Cardiac fibroblast (primary cell): ENCODE measurements at regions not wholly inside any gene's neighbourhood (a gene's known extent, or its start where the extent isn't known, plus 50 kb on each side); places are given as distances from the start of the nearest gene placed in this dataset.
"Not testable (repeated sequence)": the region's sequence is repeated elsewhere in the genome, so short reads cannot be mapped to it uniquely, and the experiment has no call there.

ENCODE experiments used
- DNase-seq, 2 donors: peaks; one replicate each; pipeline versions ENCODE4 v3.0.0 to v3.0.0-alpha.2; 2010; ENCODE audit warnings: low read depth in 2 of 2
- H3K4me3 ChIP-seq, 2 donors: replicated peaks in 1 of 2; 1 replicate in 1 of 2; 2 replicates in 1 of 2; pipeline ENCODE4 v1.5.1; 2011; ENCODE audit warnings: low read depth in 2 of 2, low read length in 2 of 2, mild to moderate bottlenecking in 2 of 2, moderate library complexity in 1 of 2
- TF ChIP-seq, protein P1 (sequence below): IDR thresholded peaks from one replicate; pipeline ENCODE4 v1.5.1; 2011; ENCODE audit warnings: low read depth, mild to moderate bottlenecking, low read length, inconsistent platforms

DNA sequence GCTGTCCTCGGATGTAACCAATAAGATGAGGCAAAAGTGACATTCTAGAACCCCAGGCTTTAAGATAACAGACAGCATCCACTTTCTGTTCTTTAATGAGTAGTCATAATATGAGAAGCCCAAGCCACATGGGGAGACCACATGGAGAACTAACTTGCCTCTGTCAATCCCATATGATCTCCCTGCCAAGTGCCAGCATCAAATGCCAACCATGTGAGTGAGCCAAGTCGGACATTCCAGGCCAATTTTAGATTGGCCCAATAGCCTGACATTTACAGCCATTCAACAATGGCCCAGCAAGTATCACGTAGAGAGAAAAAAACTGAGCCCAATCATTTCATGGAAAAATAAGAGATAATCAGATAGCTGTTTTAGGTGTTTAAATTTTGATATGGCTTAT is 2048.3 kb upstream of the RAG2 start:
- TF ChIP-seq, protein P1, sequence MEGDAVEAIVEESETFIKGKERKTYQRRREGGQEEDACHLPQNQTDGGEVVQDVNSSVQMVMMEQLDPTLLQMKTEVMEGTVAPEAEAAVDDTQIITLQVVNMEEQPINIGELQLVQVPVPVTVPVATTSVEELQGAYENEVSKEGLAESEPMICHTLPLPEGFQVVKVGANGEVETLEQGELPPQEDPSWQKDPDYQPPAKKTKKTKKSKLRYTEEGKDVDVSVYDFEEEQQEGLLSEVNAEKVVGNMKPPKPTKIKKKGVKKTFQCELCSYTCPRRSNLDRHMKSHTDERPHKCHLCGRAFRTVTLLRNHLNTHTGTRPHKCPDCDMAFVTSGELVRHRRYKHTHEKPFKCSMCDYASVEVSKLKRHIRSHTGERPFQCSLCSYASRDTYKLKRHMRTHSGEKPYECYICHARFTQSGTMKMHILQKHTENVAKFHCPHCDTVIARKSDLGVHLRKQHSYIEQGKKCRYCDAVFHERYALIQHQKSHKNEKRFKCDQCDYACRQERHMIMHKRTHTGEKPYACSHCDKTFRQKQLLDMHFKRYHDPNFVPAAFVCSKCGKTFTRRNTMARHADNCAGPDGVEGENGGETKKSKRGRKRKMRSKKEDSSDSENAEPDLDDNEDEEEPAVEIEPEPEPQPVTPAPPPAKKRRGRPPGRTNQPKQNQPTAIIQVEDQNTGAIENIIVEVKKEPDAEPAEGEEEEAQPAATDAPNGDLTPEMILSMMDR, result no peak
- H3K4me3 ChIP-seq, result no peak overlapping the region
- DNase-seq, result no peak

DNA sequence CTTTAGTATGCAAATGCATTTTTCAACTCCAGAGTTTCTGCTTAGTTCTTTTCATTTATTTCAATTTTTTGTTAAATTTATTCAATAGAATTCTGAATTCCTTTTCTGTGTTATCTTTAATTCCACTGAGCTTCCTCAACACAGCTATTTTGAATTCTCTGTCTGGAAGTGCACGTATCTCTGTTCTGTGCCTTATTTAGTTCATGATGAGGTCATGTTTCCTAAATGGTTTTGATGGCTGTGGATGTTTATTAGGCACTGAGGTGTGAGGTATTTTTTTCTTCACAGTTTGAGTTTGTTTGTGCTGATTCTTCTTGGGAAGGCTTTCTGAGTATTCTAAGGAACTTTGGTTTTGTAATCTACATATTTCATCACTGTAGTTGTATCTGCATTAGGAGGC is 2042.8 kb upstream of the RAG2 start:
- H3K4me3 ChIP-seq, result no peak overlapping the region
- TF ChIP-seq, protein P1, result no peak
- DNase-seq, result no peak

DNA sequence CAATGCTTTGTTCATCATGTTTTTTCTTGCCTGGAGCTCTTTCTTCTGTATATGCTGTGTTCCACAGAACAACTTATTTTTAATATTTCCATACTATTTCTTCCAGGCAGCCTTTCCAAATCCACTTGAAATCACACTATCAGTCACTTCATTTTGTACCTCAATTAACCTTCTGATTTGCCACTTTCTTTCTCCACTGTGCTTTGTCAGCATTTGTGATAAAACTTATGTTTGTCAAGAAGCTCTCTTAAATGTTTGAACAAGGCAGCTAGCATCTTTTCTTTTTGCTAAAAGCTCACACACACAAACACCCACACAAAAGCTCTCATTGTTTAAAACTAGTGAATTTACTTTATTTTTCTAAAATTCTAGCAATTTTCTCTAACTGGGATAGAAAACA is 2014.7 kb upstream of the RAG2 start:
- H3K4me3 ChIP-seq, result no peak overlapping the region
- TF ChIP-seq, protein P1, result no peak
- DNase-seq, result no peak

DNA sequence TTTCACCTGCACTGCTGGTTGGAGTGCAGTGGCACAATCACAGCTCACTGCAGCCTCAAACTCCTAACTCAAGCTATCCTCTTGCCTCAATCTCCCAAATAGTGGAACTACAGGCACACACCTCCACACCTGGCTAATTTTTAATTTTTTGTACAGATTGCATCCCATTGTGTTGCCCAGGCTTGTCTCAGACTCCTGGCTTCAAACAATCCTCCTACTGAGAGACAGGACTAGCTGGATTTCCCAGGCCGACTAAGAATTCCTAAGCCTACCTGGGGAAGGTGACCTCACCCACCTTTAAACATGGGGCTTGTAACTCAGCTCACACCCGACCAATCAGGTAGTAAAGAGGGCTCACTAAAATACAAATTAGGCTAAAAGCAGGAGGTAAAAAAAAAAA is 2003.3 kb upstream of the RAG2 start:
- not testable (repeated sequence) for DNase-seq, H3K4me3 ChIP-seq

DNA sequence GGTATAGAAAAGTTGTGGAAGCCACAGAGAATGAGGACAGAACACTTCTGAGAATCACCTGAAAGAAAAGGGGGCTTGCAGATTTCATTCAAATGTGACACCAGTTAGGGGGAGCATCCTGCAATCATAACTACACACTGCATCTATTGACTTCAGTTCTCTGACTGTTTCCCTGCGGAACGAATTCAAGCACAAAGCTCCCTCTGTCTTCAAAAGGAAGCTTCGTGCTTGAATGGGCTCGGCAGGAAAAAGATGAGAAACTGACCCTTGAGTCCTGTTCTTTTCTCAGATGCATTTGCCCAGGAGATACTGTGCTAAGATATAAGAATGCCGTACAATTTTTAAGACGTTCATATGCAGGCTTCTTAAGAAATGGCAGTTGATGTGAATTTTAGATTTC is 2000.4 kb upstream of the RAG2 start:
- peak in 1 of 2 donors; percentile 0 for DNase-seq

DNA sequence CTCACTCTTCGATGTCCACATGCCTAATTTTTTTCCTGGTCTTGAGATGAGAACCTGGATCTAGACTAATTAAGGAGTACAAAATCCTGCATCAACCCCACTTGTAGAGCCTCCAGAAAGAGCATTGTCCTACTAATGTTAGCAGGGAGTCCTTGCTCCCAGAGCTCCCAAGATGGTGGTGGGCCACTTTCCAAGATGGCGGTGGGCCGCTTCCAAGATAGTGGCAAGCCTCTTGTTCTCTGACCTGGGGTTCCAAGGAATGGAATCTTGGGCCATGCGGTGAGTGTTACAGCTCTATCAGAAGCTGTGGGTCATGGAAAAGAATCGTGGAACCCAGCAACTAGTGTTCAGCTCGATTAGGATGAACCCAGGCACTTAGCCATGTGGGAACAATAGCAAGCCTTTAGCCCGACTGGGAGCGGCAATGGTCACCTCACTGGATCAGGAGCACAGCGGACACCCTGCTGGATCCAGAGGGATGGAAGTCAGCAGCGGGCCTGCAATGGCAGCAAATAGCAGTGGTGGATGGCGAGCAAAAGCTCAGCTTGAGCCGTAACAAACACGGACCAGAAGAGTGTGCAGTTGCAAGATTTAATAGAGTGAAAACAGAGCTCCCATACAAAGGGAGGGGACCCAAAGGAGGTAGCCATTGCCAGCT is 1997.5 kb upstream of the RAG2 start:
- not testable (repeated sequence) for H3K4me3 ChIP-seq

More for the DNA sequence above, 2000.4 kb upstream of the RAG2 start:
- TF ChIP-seq, protein P1, result no peak
- H3K4me3 ChIP-seq, result no peak overlapping the region

DNA sequence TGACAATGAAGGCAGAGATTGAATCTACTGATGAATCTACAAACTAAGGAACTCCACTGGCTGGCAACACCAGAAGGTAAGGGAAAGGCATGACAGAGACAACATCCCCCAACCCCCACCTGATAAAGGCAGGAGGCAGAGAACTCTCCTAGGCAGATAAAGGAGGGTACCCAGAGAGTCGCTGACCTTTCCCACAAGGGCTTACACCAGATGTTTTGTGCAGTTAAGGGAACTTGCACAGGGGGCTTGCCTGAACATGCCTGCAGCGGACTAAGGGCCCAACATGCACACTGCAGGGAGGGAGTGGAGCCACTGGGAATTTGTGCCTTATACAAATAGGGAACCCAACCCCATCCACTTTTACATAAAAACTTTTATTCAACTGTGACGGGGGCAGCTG is 1996.9 kb upstream of the RAG2 start:
- no peak for DNase-seq
- TF ChIP-seq, protein P1, result no peak
- H3K4me3 ChIP-seq, result no peak overlapping the region

More for the DNA sequence above, 1997.5 kb upstream of the RAG2 start:
- not testable (repeated sequence) for DNase-seq

DNA sequence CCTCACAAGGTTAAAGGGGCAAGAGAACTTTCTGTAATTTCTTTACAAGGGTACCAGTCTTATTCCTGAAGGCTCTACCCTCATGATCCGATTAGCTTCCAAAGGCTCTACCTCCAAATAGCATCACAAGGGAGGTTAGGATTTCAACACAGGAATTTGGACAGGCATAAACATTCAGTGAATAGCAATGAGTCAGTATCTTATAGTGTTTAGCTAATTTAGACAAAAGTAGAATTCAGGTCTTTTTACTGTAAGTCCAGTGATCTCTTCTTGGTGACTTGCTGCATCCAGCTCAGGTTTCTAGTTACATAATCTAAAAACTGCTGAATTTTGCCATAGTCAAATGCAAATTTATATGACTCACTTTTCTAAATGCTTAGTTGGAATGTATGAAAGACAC is 1995.6 kb upstream of the RAG2 start:
- peak; percentile 1 to 45 for DNase-seq
- TF ChIP-seq, protein P1, result no peak
- no peak overlapping the region for H3K4me3 ChIP-seq
